ENCODE measurements at regions not wholly inside any gene's neighbourhood (a gene's known extent, or its start where the extent isn't known, plus 50 kb on each side); places are given as distances from the start of the nearest gene placed in this dataset.

GRCh38 chr16:80208743-80209142 is 332.1 kb upstream of the DYNLRB2 start:
- Histone ChIP-seq H3K27ac (ENCODE audit: low read depth, low read length, poor library complexity, severe bottlenecking) (no peak overlapping the region), H3K27me3 (replicated peaks; ENCODE audit: insufficient read depth, low read depth, low read length, poor library complexity) (no peaks in the 10 kb centered on the region), H3K9me3 (ENCODE audit: low read depth, low read length, poor library complexity, severe bottlenecking) (no peaks in the 10 kb centered on the region), H3K4me3 (ENCODE audit: low read depth, low read length, poor library complexity, severe bottlenecking) (no peak overlapping the region), H3K36me3 (ENCODE audit: insufficient read depth, low read length, poor library complexity, severe bottlenecking) (no peaks in the 10 kb centered on the region), H3K4me1 (ENCODE audit: insufficient read depth, low read length, poor library complexity, severe bottlenecking) (no peaks in the 10 kb centered on the region)
- CTCF ChIA-PET: no interaction called here
- TF ChIP-seq EZH2 (IDR thresholded peaks at IDR 0.05; ENCODE audit: borderline replicate concordance, low read depth, low read length, poor library complexity, severe bottlenecking): no peak
- TF ChIP-seq, protein P1, sequence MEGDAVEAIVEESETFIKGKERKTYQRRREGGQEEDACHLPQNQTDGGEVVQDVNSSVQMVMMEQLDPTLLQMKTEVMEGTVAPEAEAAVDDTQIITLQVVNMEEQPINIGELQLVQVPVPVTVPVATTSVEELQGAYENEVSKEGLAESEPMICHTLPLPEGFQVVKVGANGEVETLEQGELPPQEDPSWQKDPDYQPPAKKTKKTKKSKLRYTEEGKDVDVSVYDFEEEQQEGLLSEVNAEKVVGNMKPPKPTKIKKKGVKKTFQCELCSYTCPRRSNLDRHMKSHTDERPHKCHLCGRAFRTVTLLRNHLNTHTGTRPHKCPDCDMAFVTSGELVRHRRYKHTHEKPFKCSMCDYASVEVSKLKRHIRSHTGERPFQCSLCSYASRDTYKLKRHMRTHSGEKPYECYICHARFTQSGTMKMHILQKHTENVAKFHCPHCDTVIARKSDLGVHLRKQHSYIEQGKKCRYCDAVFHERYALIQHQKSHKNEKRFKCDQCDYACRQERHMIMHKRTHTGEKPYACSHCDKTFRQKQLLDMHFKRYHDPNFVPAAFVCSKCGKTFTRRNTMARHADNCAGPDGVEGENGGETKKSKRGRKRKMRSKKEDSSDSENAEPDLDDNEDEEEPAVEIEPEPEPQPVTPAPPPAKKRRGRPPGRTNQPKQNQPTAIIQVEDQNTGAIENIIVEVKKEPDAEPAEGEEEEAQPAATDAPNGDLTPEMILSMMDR (conservative IDR thresholded peaks at IDR 0.05; ENCODE audit: low read depth, low read length): no peak
- BruUV-seq (replicated peaks): no TSS peak
- DNase-seq (ENCODE audit: low spot score): no peak
- POLR2A ChIA-PET (ENCODE audit: low non-redundant PET): no interaction called here
- intact Hi-C loops (cut with micrococcal nuclease; ENCODE audit: unreplicated experiment): no loop called here

DNA sequence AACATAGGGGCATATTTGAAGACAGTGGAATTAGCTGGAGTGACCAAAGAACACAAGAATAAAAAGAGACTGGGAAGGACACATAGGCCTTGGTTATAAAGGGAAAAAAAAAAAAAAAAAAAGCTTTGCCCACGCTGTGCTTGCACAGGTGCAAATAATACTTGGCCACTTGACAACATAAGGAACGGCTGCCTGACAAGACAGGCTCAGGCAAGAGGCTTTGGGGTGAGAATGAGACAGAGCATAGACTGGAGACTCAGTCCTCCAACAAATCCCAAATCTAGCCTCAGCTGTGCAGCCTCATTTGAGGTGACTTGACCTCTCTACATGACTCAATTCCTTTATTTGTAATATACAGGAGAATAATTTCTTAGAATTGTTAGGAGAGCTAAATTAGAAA is 332.8 kb upstream of the DYNLRB2 start:
- Histone ChIP-seq H3K36me3 (ENCODE audit: insufficient read depth, low read length, poor library complexity, severe bottlenecking) (no peaks in the 10 kb centered on the region), H3K27me3 (replicated peaks; ENCODE audit: insufficient read depth, low read depth, low read length, poor library complexity) (no peaks in the 10 kb centered on the region), H3K27ac (ENCODE audit: low read depth, low read length, poor library complexity, severe bottlenecking) (no peak overlapping the region), H3K4me1 (ENCODE audit: insufficient read depth, low read length, poor library complexity, severe bottlenecking) (no peaks in the 10 kb centered on the region), H3K4me3 (ENCODE audit: low read depth, low read length, poor library complexity, severe bottlenecking) (no peak overlapping the region), H3K9me3 (ENCODE audit: low read depth, low read length, poor library complexity, severe bottlenecking) (no peaks in the 10 kb centered on the region)
- BruUV-seq (replicated peaks): no TSS peak
- no peak for TF ChIP-seq EZH2 (IDR thresholded peaks at IDR 0.05; ENCODE audit: borderline replicate concordance, low read depth, low read length, poor library complexity, severe bottlenecking)
- TF ChIP-seq, protein P1 (conservative IDR thresholded peaks at IDR 0.05; ENCODE audit: low read depth, low read length): no peak
- ChIA-PET POLR2A (ENCODE audit: low non-redundant PET) (no interaction called here), CTCF (no interaction called here)
- intact Hi-C loops (cut with micrococcal nuclease; ENCODE audit: unreplicated experiment): no loop called here
- no peak for DNase-seq (ENCODE audit: low spot score)

DNA sequence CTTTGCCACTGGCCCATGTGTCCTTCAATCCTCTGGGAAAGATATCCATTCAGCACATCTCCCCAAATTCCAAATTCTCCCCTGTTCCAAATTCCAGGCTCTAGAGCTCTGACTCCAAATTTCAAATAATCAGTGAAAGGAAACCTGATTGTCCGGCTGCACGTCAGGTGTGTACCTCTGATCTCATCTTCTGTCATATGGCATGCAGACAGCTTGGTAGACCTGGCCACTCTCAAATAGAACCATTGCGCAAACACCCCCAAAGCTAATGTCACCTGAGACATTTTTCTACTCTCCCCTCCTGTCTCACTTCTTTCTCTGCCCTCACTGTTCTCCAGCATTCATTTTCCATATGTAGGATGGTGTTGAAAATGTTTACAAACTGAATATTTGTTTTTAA is 337.0 kb upstream of the DYNLRB2 start:
- peaks cover 3% of the 10 kb centered on the region for H3K9me3 ChIP-seq (ENCODE audit: low read depth, low read length, poor library complexity, severe bottlenecking)
- no peaks in the 10 kb centered on the region for H3K4me1 ChIP-seq (ENCODE audit: insufficient read depth, low read length, poor library complexity, severe bottlenecking)
- H3K27ac ChIP-seq (ENCODE audit: low read depth, low read length, poor library complexity, severe bottlenecking): no peak overlapping the region
- no peak for DNase-seq (ENCODE audit: low spot score)
- no TSS peak for BruUV-seq (replicated peaks)
- no peak overlapping the region for H3K4me3 ChIP-seq (ENCODE audit: low read depth, low read length, poor library complexity, severe bottlenecking)
- ChIA-PET POLR2A (ENCODE audit: low non-redundant PET) (no interaction called here), CTCF (no interaction called here)
- no peak for TF ChIP-seq EZH2 (IDR thresholded peaks at IDR 0.05; ENCODE audit: borderline replicate concordance, low read depth, low read length, poor library complexity, severe bottlenecking)
- TF ChIP-seq, protein P1 (conservative IDR thresholded peaks at IDR 0.05; ENCODE audit: low read depth, low read length): no peak
- H3K36me3 ChIP-seq (ENCODE audit: insufficient read depth, low read length, poor library complexity, severe bottlenecking): no peaks in the 10 kb centered on the region
- intact Hi-C loops (cut with micrococcal nuclease; ENCODE audit: unreplicated experiment): no loop called here
- H3K27me3 ChIP-seq (replicated peaks; ENCODE audit: insufficient read depth, low read depth, low read length, poor library complexity): no peaks in the 10 kb centered on the region
